CD4-positive, alpha-beta T cell treated with Interleukin-6 at 100 ng/mL for 8 hours (primary cell): ENCODE measurements at regions not wholly inside any gene's neighbourhood (a gene's known extent, or its start where the extent isn't known, plus 50 kb on each side); places are given as distances from the start of the nearest gene placed in this dataset.

ENCODE experiments used
- DNase-seq: peaks from one replicate; pipeline ENCODE4 v3.0.0-alpha.2; 2020; ENCODE audit warnings: mixed read lengths, low spot score

- no peak for DNase-seq
Measured at GRCh38 chr9:117547904-117548303, 133.0 kb upstream of the ASTN2 start.

DNA sequence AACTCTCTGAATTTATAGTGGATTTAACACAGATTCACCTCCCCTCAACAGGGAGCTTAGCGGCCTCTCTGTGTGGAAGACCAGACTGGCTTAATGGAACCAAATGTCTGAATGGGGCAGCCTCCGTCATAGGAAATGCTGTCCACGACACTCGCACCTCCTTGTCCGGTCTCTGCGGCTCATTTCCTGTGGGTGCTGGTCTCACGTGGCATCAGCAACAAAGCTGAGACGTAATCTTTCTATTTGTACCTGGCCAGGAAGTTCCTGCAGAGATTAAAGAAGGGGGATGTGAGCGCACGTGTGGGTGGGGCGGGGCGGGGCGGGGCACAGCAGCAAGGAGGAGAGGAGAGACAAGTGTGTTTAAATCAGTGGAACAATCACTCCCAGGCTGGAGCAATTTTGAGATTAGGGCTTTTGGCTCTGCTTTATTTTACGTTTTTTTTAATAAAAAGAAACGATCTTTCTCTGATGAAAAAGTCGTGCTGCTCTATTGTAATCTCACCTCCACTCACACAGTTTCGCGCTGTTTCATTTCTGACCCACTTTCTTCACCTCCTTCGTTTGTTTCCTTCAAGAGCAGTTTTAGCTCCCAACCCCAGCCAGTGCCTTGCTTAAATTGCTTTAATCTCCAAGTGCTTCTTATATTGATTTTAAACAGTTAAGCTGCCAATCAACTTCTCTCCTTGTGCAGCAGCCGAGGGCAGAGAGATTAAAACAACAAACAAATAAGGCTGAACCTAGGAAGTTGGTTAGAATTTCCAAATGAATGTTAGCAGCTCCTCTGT is 132.2 kb upstream of the ASTN2 start:
- DNase-seq: no peak

DNA sequence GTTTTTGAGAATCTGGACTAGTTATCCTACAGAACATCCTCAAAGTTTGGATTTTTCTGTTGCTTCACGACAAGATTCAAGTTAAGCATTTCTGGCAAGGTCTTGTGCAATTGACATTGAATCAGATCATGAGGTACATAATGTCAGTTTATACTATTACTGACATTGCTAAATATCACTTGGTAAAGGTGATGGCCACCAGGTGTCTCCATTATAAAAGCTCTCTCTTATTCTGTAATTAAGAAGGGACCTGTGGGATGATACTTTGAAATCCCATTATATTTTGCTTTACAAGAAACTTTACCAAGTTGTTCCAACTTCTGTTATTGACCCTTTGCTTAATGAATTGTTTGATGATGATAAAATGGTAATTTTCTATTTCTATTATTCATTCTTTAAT is 131.0 kb upstream of the ASTN2 start:
- no peak for DNase-seq

DNA sequence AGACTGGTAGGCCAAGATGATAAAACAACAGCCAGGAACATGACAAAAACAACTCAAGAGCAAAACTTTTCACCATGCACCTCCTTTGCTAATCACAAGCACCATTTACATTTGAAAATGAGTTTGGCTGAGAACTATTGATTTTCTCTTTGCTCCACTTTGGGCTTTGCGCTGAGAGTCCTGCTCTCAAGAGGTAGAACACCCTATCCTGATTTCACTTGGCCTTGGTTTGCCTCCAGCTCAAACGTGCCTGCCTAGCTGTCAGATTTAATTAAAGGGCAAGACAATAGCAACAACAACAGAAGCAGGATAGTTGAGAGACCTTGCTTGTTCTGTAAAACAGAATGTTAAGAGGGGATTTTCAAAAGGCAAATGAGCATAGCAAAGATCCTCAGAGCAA is 128.2 kb upstream of the ASTN2 start:
- DNase-seq: no peak

DNA sequence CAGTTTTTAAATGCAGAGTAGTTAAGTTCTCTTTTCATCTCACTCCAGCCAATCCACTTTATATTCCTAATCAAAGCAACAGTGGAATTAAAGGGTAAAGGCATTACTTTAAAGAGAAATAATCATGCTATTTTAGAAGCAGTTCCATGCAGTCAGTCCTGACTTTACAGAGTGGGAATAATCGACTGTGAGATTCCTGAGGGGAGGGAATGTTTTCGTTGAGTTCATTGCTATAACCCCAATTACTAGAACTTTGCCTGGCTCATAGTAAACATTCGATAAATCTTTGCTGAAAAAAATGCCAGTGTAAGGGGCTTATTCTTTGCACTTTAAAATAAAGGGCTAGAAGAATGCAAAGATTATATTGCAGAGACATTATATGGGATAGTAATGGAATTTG is 127.2 kb upstream of the ASTN2 start:
- no peak for DNase-seq

DNA sequence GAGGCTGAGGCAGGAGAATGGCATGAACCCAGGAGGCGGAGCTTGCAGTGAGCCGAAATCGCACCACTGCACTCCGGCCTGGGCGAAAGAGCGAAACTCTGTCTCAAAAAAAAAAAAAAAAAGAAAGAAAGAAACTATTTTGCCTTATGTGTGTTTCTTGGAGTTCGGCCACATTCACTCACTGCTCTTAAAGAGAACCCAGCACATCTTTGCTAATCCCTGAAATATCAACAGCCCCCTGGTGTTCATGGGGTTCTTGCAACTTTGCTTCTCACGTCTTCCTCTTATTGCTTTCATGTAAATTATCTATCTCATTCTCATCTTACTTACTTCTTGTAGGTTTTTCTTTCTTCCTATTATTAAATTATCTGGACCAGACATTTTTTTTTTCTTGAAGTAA is 126.3 kb upstream of the ASTN2 start:
- DNase-seq: no peak

DNA sequence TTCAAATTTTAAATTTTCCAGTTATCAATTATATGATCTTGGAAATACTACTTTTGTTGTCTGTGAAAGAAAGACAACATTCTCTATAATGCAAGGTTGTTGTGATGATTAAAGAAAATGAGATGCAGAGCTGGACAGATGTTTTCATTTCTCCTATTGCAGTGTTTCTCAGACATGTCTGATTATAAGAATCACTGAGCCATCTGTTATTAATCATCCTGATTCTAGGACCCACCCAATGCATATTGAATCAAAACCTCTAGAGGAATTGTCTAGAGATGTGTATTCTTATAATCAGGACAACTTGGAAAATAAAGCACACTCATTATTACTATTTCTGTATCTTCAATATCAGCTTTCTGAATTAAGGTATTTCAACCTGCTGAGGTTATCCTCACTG is 121.1 kb upstream of the ASTN2 start:
- DNase-seq: no peak

GRCh38 chr9:117535434-117535833 is 120.6 kb upstream of the ASTN2 start:
- DNase-seq: no peak

GRCh38 chr9:117528225-117528624 is 113.4 kb upstream of the ASTN2 start:
- no peak for DNase-seq

GRCh38 chr9:117526674-117527073 is 111.8 kb upstream of the ASTN2 start:
- no peak for DNase-seq

GRCh38 chr9:117523531-117524153 is 108.8 kb upstream of the ASTN2 start:
- DNase-seq: no peak

GRCh38 chr9:117521293-117521692 is 106.4 kb upstream of the ASTN2 start:
- no peak for DNase-seq

DNA sequence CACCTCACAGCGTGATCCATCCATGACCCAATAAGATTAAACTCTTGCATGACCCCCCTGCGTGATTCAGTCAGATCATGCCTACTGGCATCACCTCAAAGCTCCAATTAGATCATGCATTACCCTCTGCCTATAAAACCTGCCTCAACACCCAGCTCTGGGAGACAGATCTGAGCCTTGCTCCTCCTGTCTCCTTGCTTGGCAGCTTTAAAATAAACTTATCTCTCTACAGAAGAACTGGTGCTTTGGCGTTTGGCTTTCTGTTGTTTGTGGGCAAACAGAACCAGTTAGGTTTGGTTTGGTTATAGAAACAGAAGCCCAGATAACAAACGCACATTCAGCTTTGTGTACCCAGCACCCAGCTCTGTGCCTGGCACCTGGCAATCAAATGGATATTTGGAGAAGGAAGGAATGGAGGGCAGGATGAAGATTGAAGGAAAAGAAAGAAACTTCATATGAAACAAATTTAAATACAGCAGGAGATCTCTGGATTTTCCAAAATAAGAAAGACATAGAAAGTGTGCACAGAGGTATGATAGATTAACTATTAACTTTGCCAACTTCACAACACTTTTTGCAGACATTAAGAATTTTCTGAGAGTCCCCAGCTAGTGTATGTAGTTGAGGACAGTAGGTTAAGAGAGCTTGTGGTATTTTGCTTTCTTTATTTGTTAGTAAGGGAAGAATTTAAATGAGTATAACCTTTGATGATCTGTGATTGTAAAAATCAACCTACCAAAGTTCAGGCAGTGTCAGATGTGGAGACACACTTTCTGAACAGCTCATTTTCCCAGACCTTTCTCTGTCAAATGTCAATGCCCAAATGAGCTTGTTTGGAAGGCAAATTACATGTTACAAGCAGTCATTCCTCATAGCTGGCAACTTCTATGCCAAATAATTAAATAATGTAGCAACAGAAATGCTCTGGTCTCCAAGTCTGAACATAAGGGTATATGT is 102.1 kb upstream of the ASTN2 start:
- DNase-seq: no peak

GRCh38 chr9:117511852-117512481 is 97.1 kb upstream of the ASTN2 start:
- DNase-seq: no peak

DNA sequence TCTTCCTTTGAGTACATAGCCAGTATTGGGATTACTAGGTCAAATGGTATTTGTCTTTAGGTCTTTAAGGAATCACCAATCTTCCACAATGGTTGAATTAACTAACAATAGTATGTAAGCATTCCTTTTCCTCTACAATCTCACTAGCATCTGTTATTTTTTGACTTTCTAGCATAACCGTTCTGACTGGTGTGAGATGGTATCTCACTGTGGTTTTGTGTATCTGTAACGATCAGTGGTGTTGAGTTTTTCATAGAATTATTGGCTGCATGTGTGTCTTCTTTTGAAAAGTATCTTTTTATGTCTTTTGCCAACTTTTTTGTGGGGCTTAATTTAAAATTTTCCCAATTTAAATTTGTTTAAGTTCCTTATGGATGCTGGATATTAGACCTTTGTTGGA is 81.5 kb upstream of the ASTN2 start:
- DNase-seq: no peak

- no peak for DNase-seq
Measured at GRCh38 chr9:117494401-117495090, 79.7 kb upstream of the ASTN2 start.

DNA sequence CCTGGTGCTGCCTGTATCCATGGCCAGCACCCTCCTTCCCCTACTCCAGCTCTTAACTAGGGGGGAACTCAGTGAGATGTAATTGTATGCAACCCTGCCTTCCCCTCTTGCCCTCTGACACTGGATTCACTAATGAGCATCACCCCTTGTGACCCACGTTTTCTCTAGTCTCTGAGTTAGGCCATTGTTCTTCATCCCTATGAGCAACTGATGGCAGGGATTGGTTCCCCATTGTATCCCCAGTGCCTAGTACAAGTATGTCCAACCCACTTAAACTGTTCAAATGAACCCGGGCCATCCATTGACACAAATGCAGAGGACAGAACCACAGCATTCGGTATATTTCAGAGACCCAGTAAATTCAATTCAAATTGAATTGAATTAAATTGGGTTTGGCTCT is 77.6 kb upstream of the ASTN2 start:
- DNase-seq: no peak

DNA sequence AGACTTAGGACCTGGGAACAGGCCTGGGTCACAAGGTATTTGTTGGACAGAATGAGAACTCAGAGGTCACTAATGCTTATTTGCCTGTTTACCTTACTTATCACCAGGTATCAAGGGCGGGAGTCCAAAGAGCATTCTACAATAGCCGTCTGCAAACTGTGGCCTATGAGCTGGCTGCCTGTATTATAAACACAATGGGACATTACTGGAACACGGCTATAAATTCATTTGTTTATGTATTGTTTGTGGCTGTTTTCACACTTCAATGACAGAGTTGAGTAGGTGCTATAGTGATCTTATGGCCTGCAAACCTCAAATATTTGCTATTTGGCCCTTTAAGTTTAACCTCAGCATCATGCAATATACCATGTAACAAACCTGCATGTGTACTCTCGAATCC is 76.6 kb upstream of the ASTN2 start:
- DNase-seq: no peak

GRCh38 chr9:117490199-117490598 is 75.3 kb upstream of the ASTN2 start:
- no peak for DNase-seq

- no peak for DNase-seq
Measured at GRCh38 chr9:117488659-117489058, 73.8 kb upstream of the ASTN2 start.

DNA sequence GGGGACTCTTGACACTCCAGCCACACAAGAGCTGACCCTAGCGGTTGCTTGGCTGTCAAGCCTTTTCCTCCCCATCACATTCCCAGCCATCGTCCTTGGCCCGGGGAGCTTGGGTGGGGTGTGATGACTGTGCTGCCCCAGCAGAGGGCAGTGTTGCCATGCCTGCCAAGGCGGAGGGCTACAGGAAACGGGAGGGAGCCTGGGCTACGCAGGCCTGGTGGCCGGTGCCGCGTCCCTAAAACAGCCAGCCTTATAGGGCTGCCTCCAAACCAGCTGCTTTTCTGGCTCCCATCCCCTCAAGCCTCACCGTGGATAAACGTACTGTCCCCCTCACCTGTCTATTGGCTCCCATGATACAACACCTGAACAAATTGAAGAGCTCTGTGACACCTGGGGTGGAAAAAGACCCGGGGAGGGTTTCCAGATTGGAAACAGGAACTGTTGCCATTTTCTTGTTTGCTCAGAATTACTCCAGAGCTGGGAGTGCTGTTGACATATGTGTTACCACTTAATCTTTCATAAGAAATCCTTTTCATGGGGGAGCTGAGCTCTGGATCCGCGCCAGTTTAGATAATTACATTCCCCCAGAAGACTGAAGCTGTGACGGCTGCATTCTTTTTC is 72.8 kb upstream of the ASTN2 start:
- DNase-seq: peak; percentile 2
